ENCODE measurements at regions not wholly inside any gene's neighbourhood (a gene's known extent, or its start where the extent isn't known, plus 50 kb on each side); places are given as distances from the start of the nearest gene placed in this dataset.
"Not testable (repeated sequence)": the region's sequence is repeated elsewhere in the genome, so short reads cannot be mapped to it uniquely, and the experiment has no call there.

DNA sequence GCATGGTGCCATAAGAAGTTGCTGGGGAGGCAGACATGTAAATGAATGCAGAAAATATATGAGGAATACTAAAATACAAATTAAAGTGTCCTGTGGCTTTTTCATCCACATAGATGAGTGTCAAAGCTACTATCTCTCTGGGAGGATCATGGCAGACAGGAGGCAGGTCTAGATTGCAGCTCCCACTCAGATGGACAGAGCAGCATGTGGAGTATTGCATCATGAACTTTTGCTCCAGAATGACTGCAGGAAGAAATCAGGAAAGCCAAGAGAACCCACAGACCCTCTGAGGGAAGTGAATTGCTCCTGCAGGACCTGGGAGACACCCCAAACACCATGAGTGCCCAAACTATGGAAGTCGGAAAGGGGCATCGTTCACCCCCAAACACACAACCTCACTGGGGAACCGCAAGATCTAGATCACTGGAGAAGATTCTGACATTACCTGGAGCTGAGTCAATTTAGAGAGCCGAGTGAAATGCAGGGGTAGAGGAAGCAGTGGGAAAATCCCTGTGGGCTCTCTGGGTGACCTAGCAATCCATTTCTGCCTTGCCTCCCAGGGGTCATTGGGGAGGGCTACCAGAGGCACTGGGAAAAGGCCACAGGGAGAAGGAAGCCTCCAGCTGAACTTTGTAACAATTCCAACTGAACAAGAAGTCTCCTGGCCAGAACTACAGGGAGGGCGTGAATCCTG lies 61.0 kb upstream of the PRSS3 start:
- TF ChIP-seq FOXK1 (CRISPR knock-in tag; IDR thresholded peaks at IDR 0.05; ENCODE audit: borderline replicate concordance, low read depth); ZEB1 (IDR thresholded peaks at IDR 0.05; ENCODE audit: insufficient replicate concordance, low read depth); PBX3 (CRISPR knock-in tag; IDR thresholded peaks at IDR 0.05; ENCODE audit: borderline replicate concordance): not testable (repeated sequence)

Data from HepG2 (cell line).